ENCODE measurements at regions not wholly inside any gene's neighbourhood (a gene's known extent, or its start where the extent isn't known, plus 50 kb on each side); places are given as distances from the start of the nearest gene placed in this dataset.

- H3K36me3 ChIP-seq (replicated peaks) = no peaks in the 10 kb centered on the region
- H3K27me3 ChIP-seq (replicated peaks) = no peaks in the 10 kb centered on the region
- H3K27ac ChIP-seq = no peak overlapping the region
- TF ChIP-seq CTCF (IDR thresholded peaks at IDR 0.05; ENCODE audit: low read depth, low read length, missing control alignments) = no peak
- in situ Hi-C loops (cut with HindIII; ENCODE audit: low pct_ligation_motif_present, low sequenced_read_pairs) = no loop called here
- H3K4me3 ChIP-seq (ENCODE audit: low read depth, low read length) = no peak overlapping the region
- no peak for DNase-seq
Observed at GRCh38 chr9:73468716-73469115, 317.1 kb downstream of the ANXA1 start.

GRCh38 chr9:73470766-73471165 is 319.1 kb downstream of the ANXA1 start:
- DNase-seq = no peak
- Histone ChIP-seq H3K27ac (no peak overlapping the region), H3K36me3 (replicated peaks) (no peaks in the 10 kb centered on the region), H3K4me3 (ENCODE audit: low read depth, low read length) (no peak overlapping the region), H3K27me3 (replicated peaks) (no peaks in the 10 kb centered on the region)
- in situ Hi-C loops (cut with HindIII; ENCODE audit: low pct_ligation_motif_present, low sequenced_read_pairs) = no loop called here
- TF ChIP-seq CTCF (IDR thresholded peaks at IDR 0.05; ENCODE audit: low read depth, low read length, missing control alignments) = no peak

DNA sequence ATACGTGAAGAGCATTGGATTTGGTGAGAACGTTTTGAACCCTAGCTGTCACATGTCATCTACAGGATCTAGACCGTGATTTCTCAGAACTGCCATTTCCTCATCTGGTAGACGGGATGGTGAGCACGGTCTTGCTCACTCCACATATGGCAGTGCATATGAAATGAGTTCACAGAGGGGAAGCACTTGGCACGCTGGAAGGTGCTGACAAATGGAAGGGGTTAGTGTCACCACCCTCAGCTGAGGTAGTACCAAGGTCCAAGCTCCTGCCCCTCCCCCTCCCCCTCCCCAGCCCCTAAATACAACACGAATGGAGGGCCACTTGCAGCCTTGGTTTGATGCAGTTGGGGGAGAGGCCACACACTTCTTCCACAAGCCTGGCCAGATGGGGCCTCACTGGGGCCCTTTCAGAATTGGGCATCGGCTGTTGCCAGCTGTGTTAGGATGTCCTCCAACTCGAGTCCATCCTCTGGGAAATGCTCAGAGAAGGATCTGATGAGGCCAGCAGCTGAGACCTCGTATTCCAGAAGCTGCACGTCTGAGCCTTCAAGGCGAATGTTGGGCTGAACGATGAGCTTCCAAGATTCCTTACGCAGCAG is 322.4 kb downstream of the ANXA1 start:
- H3K27ac ChIP-seq = no peak overlapping the region
- no peak for DNase-seq

GRCh38 chr9:73474625-73475024 is 323.0 kb downstream of the ANXA1 start:
- Histone ChIP-seq H3K27me3 (replicated peaks) (no peaks in the 10 kb centered on the region), H3K4me3 (ENCODE audit: low read depth, low read length) (no peak overlapping the region), H3K36me3 (replicated peaks) (no peaks in the 10 kb centered on the region), H3K27ac (no peak overlapping the region)
- DNase-seq = no peak
- in situ Hi-C loops (cut with HindIII; ENCODE audit: low pct_ligation_motif_present, low sequenced_read_pairs) = no loop called here
- no peak for TF ChIP-seq CTCF (IDR thresholded peaks at IDR 0.05; ENCODE audit: low read depth, low read length, missing control alignments)

More for the DNA sequence above, 322.4 kb downstream of the ANXA1 start:
- Histone ChIP-seq H3K27me3 (replicated peaks) (no peaks in the 10 kb centered on the region), H3K36me3 (replicated peaks) (no peaks in the 10 kb centered on the region), H3K4me3 (ENCODE audit: low read depth, low read length) (no peak overlapping the region)
- in situ Hi-C loops (cut with HindIII; ENCODE audit: low pct_ligation_motif_present, low sequenced_read_pairs) = no loop called here
- no peak for TF ChIP-seq CTCF (IDR thresholded peaks at IDR 0.05; ENCODE audit: low read depth, low read length, missing control alignments)

- TF ChIP-seq CTCF (IDR thresholded peaks at IDR 0.05; ENCODE audit: low read depth, low read length, missing control alignments) = no peak
- Histone ChIP-seq H3K27me3 (replicated peaks) (no peaks in the 10 kb centered on the region), H3K36me3 (replicated peaks) (no peaks in the 10 kb centered on the region), H3K27ac (no peak overlapping the region), H3K4me3 (ENCODE audit: low read depth, low read length) (no peak overlapping the region)
- DNase-seq = no peak
- in situ Hi-C loops (cut with HindIII; ENCODE audit: low pct_ligation_motif_present, low sequenced_read_pairs) = no loop called here
Observed at GRCh38 chr9:73494894-73495293, 343.2 kb downstream of the ANXA1 start.

GRCh38 chr9:73497796-73498195 is 346.1 kb downstream of the ANXA1 start:
- Histone ChIP-seq H3K27ac (no peak overlapping the region), H3K4me3 (ENCODE audit: low read depth, low read length) (no peak overlapping the region), H3K27me3 (replicated peaks) (no peaks in the 10 kb centered on the region), H3K36me3 (replicated peaks) (no peaks in the 10 kb centered on the region)
- no peak for TF ChIP-seq CTCF (IDR thresholded peaks at IDR 0.05; ENCODE audit: low read depth, low read length, missing control alignments)
- in situ Hi-C loops (cut with HindIII; ENCODE audit: low pct_ligation_motif_present, low sequenced_read_pairs) = no loop called here
- DNase-seq = no peak

All from brain microvascular endothelial cell (primary cell).